GM06990 (cell line): ENCODE measurements at regions not wholly inside any gene's neighbourhood (a gene's known extent, or its start where the extent isn't known, plus 50 kb on each side); places are given as distances from the start of the nearest gene placed in this dataset.

Source experiments
- DNase-seq: peaks from one replicate; pipeline ENCODE4 v3.0.0-alpha.2; 2011; ENCODE audit not compliant: insufficient read length; ENCODE audit errors: extremely low read depth
- H3K27me3 ChIP-seq: replicated peaks from 2 replicates; pipeline ENCODE4 v1.6.0; 2011; ENCODE audit warnings: low read length; ENCODE audit not compliant: control insufficient read depth, insufficient read depth
- H3K36me3 ChIP-seq: 2 replicates; pipeline ENCODE4 v1.5.1; 2011; ENCODE audit warnings: low read length; ENCODE audit not compliant: control insufficient read depth, insufficient read depth
- H3K4me3 ChIP-seq: replicated peaks from 2 replicates; pipeline ENCODE4 v1.5.1; 2011; ENCODE audit warnings: low read depth, mild to moderate bottlenecking, control low read depth, low read length
- TF ChIP-seq, protein P1 (sequence below): IDR thresholded peaks from 2 replicates; pipeline ENCODE4 v1.5.1; 2011; ENCODE audit warnings: low read length, control low read depth, mild to moderate bottlenecking, inconsistent platforms; ENCODE audit not compliant: insufficient read depth, poor library complexity, severe bottlenecking

DNA sequence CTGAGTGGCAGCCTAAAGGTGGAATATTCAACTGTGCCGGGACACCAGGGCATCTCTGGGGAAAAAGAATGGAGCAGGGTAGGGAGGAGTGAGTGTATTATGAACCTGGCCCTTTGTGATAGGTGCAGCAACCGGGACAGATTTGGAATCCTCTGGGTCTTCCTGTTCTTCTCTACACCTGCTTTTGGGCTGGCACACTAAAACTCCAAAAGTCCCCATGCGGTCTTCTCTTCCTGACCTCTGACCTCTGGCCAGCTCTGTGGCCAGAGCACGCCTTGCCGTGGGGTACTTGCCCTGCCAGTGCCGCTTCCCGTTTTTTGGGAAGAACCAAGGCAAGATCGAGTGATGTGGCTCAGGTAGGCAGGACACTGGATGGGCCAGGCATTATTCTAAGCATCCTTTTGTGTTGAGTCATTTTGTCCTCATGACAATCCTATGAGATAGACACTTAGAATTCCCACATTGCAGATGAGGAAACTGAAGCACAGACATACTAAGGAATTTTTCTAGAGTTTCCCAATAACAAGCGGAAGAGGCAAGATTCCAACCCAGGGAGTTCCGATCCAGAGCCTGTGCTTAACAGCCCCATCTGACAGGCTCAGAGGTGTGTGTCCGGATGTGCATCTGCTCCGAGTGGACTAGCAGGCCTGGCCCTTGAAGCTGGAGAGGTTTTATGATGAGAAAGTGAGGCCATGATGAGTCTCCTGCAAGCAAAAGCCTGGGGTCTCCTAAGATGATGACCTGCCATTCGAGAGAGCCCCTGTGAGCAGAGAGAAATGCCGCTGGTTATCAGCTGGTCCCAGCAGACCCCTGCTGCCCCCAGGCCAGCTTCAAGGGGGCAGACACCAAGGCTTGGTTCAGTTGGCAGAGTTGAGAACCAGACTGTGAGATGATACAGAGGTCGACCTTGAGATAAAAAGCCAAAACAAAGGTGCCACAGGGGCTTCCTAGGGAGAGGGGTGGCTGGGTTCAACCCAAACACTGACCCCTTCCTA is 67.9 kb upstream of the ESRRB start:
- no peaks in the 10 kb centered on the region for H3K27me3 ChIP-seq
- no peak for DNase-seq
- TF ChIP-seq, protein P1, sequence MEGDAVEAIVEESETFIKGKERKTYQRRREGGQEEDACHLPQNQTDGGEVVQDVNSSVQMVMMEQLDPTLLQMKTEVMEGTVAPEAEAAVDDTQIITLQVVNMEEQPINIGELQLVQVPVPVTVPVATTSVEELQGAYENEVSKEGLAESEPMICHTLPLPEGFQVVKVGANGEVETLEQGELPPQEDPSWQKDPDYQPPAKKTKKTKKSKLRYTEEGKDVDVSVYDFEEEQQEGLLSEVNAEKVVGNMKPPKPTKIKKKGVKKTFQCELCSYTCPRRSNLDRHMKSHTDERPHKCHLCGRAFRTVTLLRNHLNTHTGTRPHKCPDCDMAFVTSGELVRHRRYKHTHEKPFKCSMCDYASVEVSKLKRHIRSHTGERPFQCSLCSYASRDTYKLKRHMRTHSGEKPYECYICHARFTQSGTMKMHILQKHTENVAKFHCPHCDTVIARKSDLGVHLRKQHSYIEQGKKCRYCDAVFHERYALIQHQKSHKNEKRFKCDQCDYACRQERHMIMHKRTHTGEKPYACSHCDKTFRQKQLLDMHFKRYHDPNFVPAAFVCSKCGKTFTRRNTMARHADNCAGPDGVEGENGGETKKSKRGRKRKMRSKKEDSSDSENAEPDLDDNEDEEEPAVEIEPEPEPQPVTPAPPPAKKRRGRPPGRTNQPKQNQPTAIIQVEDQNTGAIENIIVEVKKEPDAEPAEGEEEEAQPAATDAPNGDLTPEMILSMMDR, result no peak
- no peak overlapping the region for H3K4me3 ChIP-seq
- no peaks in the 10 kb centered on the region for H3K36me3 ChIP-seq

DNA sequence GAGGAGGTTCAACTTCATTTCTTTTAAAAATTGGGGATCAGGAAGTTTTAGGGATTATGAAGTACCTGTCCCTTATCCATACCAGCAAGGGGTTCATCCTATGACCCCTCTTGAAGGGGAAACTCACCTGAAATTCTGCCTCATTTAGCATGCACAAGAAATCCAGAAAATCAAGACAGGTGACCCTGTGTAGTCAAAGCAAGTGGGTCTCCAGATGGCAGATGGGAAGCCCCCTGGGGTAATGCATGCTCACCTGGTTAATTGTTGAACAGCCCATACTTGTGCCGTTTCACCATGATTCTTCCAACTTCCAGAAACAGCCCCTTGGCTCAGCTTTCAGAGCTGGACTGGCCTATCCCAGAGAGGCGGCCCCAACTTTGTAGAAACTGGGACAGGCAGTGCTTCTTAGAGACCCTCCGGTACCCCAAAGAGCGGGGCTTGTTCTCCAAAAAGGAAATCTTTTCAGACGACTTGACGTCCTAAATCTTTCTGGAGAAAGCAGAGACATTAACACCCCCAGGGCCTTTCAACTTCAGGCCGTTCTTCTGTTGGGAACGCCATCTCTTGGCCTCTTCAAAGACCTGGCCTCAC is 66.3 kb upstream of the ESRRB start:
- DNase-seq, result no peak
- Histone ChIP-seq H3K27me3 (no peaks in the 10 kb centered on the region), H3K4me3 (no peak overlapping the region), H3K36me3 (no peaks in the 10 kb centered on the region)
- TF ChIP-seq, protein P1, result no peak

DNA sequence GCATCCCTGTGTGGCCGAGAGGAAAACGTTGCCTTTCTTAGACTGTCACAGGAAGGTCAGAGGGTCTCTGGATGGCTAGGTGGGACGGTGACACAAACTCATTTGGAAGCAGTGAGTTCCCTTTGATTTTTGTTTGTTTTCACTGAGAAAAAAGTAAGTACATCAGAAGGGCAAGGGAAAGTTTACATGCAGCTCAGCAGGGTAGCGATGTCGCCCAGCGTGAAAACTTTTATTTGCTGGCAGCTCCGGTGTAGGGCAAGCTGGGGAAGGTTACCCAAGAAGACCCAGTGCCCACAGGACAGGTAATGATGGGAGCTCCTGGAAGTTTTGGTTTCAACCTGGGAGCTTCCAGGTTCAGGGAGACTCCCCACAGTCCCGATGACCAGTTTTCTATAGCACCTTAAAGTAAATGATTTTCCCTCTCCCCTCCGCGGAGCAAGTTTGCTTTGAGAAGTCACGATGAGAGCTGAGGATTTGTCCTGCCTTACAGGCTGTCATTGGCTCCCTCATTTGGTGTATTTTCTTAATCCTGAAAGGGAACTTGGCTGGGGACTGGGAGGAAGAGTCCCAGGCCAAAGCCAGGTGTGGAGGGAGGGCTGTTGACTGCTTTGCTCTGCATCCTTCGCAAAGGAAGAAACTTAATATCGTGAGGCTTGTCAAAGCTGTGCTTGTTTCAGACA is 64.7 kb upstream of the ESRRB start:
- no peak for DNase-seq
- H3K4me3 ChIP-seq, result no peak overlapping the region
- no peaks in the 10 kb centered on the region for H3K27me3 ChIP-seq
- TF ChIP-seq, protein P1, result no peak
- H3K36me3 ChIP-seq, result no peaks in the 10 kb centered on the region

DNA sequence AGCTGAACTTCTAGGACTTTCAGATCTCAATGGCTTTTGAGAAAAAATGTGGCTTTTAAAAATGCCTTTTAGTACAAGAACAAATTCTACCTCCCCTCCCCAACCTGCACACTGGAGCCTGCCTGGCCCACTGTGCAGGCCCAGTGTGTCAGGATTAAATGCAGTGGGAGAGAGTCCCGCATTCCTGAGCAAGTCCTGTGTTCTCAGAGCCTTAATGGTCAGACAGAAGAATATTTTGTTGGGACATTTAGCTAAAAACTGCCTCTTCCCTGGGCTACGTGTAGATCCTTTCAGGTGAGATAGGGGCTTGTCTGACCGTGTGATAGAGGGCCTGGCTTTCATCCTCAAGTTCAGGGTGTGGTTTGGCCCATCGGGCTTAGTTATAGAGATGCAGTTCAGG is 63.1 kb upstream of the ESRRB start:
- no peak for DNase-seq
- H3K36me3 ChIP-seq, result no peaks in the 10 kb centered on the region
- no peak overlapping the region for H3K4me3 ChIP-seq
- H3K27me3 ChIP-seq, result no peaks in the 10 kb centered on the region
- TF ChIP-seq, protein P1, result no peak

DNA sequence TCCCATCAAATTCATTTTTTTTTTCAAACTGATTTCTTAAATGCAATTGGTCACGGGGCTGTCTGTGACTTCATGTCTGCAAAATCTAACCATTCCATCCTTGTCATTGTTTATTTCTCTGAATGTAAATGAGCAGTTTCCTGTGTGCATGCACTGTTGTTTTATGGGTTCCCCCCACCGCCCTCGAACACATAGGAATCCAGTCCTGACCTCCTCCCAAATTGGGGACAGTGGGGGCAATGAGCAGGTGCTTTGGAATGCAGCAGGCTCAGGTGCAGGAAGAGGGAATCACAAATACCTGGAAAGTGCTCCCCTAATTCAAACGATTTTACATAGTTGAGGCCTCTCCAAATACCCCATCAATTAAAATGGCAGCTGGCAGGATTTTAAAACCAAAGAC is 62.6 kb upstream of the ESRRB start:
- Histone ChIP-seq H3K36me3 (no peaks in the 10 kb centered on the region), H3K4me3 (no peak overlapping the region), H3K27me3 (no peaks in the 10 kb centered on the region)
- no peak for DNase-seq
- TF ChIP-seq, protein P1, result no peak
